Keratinocyte (primary cell): ENCODE measurements at regions not wholly inside any gene's neighbourhood (a gene's known extent, or its start where the extent isn't known, plus 50 kb on each side); places are given as distances from the start of the nearest gene placed in this dataset.

ENCODE experiments used
- DNase-seq: peaks from one replicate; pipeline ENCODE4 v3.0.0-alpha.2; 2011; ENCODE audit warnings: low read depth, missing footprints, low spot score
- FAIRE-seq: peaks from 2 replicates; lab custom pipeline; 2011; peaks lifted over from hg19 to GRCh38; lab: Jason Lieb, UNC
- H2AFZ ChIP-seq: 2 replicates; pipeline ENCODE4 v1.6.0; 2012; ENCODE audit warnings: low read length, control low read depth, inconsistent platforms; ENCODE audit not compliant: control insufficient read depth
- H3K27ac ChIP-seq: 2 replicates; pipeline ENCODE4 v1.5.1; 2011; ENCODE audit warnings: low read length; ENCODE audit not compliant: control insufficient read depth, insufficient read depth
- H3K27me3 ChIP-seq: 3 replicates; pipeline ENCODE4 v1.6.0; 2011; ENCODE audit warnings: low read length; ENCODE audit not compliant: control insufficient read depth, insufficient read depth; ENCODE audit errors: extremely low read depth
- H3K36me3 ChIP-seq, 2 experiments: 2 replicates in 1 of 2; 3 replicates in 1 of 2; pipeline ENCODE4 v1.5.1; 2011; ENCODE audit warnings: low read length in 2 of 2, mild to moderate bottlenecking in 1 of 2; ENCODE audit not compliant: control insufficient read depth in 2 of 2, insufficient read depth in 2 of 2; ENCODE audit errors: extremely low read depth in 1 of 2
- H3K4me1 ChIP-seq: 3 replicates; pipeline ENCODE4 v1.5.1; 2011; ENCODE audit warnings: low read length; ENCODE audit not compliant: control insufficient read depth, insufficient read depth; ENCODE audit errors: extremely low read depth
- H3K4me2 ChIP-seq: 3 replicates; pipeline ENCODE4 v1.6.0; 2011; ENCODE audit warnings: low read depth, low read length; ENCODE audit not compliant: control insufficient read depth, insufficient read depth; ENCODE audit errors: extremely low read depth
- H3K4me3 ChIP-seq, 3 experiments: fragments of 200-600 bp in 1 of 3; sonication (generic) in 1 of 3; 2 replicates in 2 of 3; 3 replicates in 1 of 3; pipeline ENCODE4 v1.5.1; 2011 to 2016; ENCODE audit warnings: low read length in 3 of 3, mild to moderate bottlenecking in 3 of 3, control low read depth in 2 of 3, inconsistent platforms in 1 of 3, low read depth in 1 of 3, mixed read lengths in 1 of 3, mixed run types in 1 of 3, moderate library complexity in 1 of 3; ENCODE audit not compliant: control insufficient read depth in 2 of 3, insufficient read depth in 2 of 3; ENCODE audit errors: extremely low read depth in 1 of 3
- H3K79me2 ChIP-seq: 2 replicates; pipeline ENCODE4 v1.6.0; 2012; ENCODE audit warnings: low read length; ENCODE audit not compliant: control insufficient read depth, insufficient read depth
- H3K9ac ChIP-seq: 3 replicates; pipeline ENCODE4 v1.6.0; 2011; ENCODE audit warnings: low read length; ENCODE audit not compliant: control insufficient read depth, insufficient read depth; ENCODE audit errors: extremely low read depth
- H3K9me1 ChIP-seq: 3 replicates; pipeline ENCODE4 v1.6.0; 2011; ENCODE audit warnings: low read length; ENCODE audit not compliant: control insufficient read depth, insufficient read depth; ENCODE audit errors: extremely low read depth
- H3K9me3 ChIP-seq: 2 replicates; pipeline ENCODE4 v1.5.1; 2012; ENCODE audit warnings: low read depth, low read length; ENCODE audit not compliant: control insufficient read depth
- H4K20me1 ChIP-seq: 3 replicates; pipeline ENCODE4 v1.6.0; 2011; ENCODE audit warnings: low read length; ENCODE audit not compliant: control insufficient read depth, insufficient read depth; ENCODE audit errors: extremely low read depth
- CTCF ChIP-seq, 3 experiments: IDR thresholded peaks in 1 of 3; conservative IDR thresholded peaks in 1 of 3; optimal IDR thresholded peaks in 1 of 3; 2 replicates in 2 of 3; 3 replicates in 1 of 3; pipeline versions ENCODE3 to v1.5.1; 2011; ENCODE audit warnings: low read length in 3 of 3, mild to moderate bottlenecking in 3 of 3, moderate library complexity in 2 of 3, control low read depth in 1 of 3, inconsistent platforms in 1 of 3; ENCODE audit not compliant: insufficient read depth in 2 of 3; ENCODE audit errors: extremely low read depth in 1 of 3
- EZH2 ChIP-seq: IDR thresholded peaks from one replicate; pipeline ENCODE4 v1.6.1; 2012; ENCODE audit warnings: inconsistent platforms, mild to moderate bottlenecking, low read length, moderate library complexity
- dilution Hi-C: fragments of 300-500 bp; cut with MboI; formaldehyde crosslinking; loops from one replicate; pipeline ENCODE4 v1.7.0; 2020; ENCODE audit warnings: low sequenced_read_pairs; ENCODE audit not compliant: extremely low pct_ligation_motif_present

GRCh38 chr13:34104853-34105252, 286.9 kb downstream of the RFC3 start:
- H3K9ac ChIP-seq, result no peak overlapping the region
- no peaks in the 10 kb centered on the region for H3K36me3 ChIP-seq
- H3K4me1 ChIP-seq, result no peaks in the 10 kb centered on the region
- no peaks in the 10 kb centered on the region for H3K9me1 ChIP-seq
- DNase-seq (no peak), FAIRE-seq (no peak)
- no peak overlapping the region for H2AFZ ChIP-seq
- no peaks in the 10 kb centered on the region for H3K27me3 ChIP-seq
- TF ChIP-seq CTCF (optimal IDR thresholded peaks at IDR 0.05 in 1 of 3, IDR thresholded peaks at IDR 0.05 in 1 of 3, conservative IDR thresholded peaks at IDR 0.05 in 1 of 3; ENCODE audit: extremely low read depth in 1 of 3, insufficient read depth in 2 of 3, low read length in 3 of 3) (no peak), EZH2 (no peak)
- dilution Hi-C loops, result no loop called here
- H3K4me2 ChIP-seq, result no peak overlapping the region
- peaks cover 3% of the 10 kb centered on the region for H3K9me3 ChIP-seq
- no peaks in the 10 kb centered on the region for H4K20me1 ChIP-seq
- H3K4me3 ChIP-seq, result no peak overlapping the region
- no peak overlapping the region for H3K27ac ChIP-seq
- no peaks in the 10 kb centered on the region for H3K79me2 ChIP-seq

DNA sequence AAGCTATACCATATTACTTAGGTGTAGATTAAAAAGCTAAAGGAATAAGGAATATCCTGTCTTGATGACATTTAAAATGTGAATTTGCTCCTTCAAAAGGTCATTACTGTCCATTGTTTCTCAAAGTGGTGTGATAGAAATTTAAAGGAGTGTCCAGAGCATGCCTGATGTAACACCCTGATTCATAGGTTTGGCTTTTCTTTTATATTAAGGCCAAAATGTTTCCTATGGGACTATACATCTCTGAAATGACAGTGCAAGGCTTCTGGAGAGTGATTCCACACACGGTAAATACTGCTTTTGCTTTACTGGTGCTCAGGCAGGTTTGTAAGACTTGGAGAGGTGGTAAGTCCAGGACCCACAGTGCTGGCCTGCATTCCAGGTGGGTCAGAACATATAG, 289.9 kb downstream of the RFC3 start:
- no peaks in the 10 kb centered on the region for H3K79me2 ChIP-seq
- DNase-seq (no peak), FAIRE-seq (no peak)
- H4K20me1 ChIP-seq, result no peaks in the 10 kb centered on the region
- H3K9me1 ChIP-seq, result no peaks in the 10 kb centered on the region
- TF ChIP-seq CTCF (optimal IDR thresholded peaks at IDR 0.05 in 1 of 3, IDR thresholded peaks at IDR 0.05 in 1 of 3, conservative IDR thresholded peaks at IDR 0.05 in 1 of 3; ENCODE audit: extremely low read depth in 1 of 3, insufficient read depth in 2 of 3, low read length in 3 of 3) (no peak), EZH2 (no peak)
- H3K9me3 ChIP-seq, result peaks cover 3% of the 10 kb centered on the region
- no peak overlapping the region for H3K9ac ChIP-seq
- no peak overlapping the region for H3K4me3 ChIP-seq
- H3K4me1 ChIP-seq, result no peaks in the 10 kb centered on the region
- no peaks in the 10 kb centered on the region for H3K27me3 ChIP-seq
- H3K4me2 ChIP-seq, result no peak overlapping the region
- H2AFZ ChIP-seq, result no peak overlapping the region
- H3K27ac ChIP-seq, result no peak overlapping the region
- no peaks in the 10 kb centered on the region for H3K36me3 ChIP-seq
- dilution Hi-C loops, result no loop called here
